C4-2B (cell line): ENCODE measurements at regions not wholly inside any gene's neighbourhood (a gene's known extent, or its start where the extent isn't known, plus 50 kb on each side); places are given as distances from the start of the nearest gene placed in this dataset.

Experiments used
- CTCF ChIP-seq: fragments of 450-650 bp; conservative IDR thresholded peaks from 2 replicates; pipeline ENCODE4 v1.5.1; 2017; ENCODE audit warnings: mild to moderate bottlenecking
- ZFX ChIP-seq: fragments of 450-650 bp; IDR thresholded peaks from 2 replicates; pipeline ENCODE4 v1.6.1; 2017

DNA sequence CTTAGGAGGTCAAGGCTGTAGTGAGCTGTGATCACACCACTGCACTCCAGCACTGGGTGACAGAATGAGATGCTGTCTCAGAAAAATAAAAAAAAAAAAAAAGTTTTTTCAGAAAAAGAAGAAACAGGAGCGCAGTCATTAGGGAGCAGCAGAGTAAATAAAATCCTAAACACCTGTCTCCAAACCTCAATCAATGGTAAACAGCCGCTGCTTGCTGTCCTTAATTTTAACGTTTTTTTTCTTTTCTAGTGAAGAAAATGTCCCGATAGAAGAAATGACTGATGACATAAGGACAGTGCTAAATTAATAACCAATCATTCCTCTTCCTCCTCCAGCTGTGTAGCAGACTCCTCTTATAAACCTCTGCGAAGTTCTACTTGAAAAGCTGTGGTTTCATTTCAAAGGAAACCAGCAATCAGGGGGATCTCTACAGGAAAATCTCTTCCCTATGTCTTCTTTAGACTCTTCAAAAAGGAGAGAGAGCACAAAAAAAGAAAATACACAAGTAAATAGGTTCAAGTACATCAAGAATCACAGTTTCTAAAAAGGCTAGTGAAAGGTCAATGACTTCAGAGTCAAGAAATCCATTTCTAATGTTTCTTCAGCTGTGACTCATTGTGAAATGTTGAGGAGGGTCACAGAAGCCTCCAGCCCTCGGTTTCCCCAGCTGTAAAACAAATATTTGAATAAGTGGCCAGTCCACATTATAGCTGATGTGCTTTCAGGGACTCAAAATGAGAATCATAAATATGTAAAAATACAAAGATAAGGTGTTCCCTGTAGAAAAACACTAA, 127.6 kb downstream of the TMCO5A start:
- TF ChIP-seq ZFX (no peak), CTCF (no peak)
